ENCODE measurements at regions not wholly inside any gene's neighbourhood (a gene's known extent, or its start where the extent isn't known, plus 50 kb on each side); places are given as distances from the start of the nearest gene placed in this dataset.
A peak's percentile ranks its signal among the peaks of the same experiment; 100 is the strongest.

DNA sequence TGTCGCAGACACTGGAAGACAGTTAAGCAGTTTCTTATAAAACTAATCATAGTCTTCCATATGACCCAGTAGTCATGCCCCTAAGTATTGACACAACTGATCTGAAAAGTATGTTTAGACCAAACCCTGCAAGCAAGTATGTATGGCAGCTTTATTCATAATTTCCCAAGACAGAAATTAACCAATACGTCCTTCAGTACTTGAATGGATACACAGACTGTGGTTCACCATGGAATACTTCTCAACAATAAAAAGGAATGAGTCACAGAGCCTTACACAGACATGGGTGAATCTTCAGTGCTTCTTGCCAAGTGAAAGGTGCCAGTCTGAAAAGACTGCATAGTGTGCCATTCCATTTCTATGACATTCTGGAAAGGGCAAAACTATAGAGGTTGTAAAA, 50.2 kb upstream of the AKR1E2 start:
- no peak for DNase-seq (ENCODE audit: low read depth, low spot score)

DNA sequence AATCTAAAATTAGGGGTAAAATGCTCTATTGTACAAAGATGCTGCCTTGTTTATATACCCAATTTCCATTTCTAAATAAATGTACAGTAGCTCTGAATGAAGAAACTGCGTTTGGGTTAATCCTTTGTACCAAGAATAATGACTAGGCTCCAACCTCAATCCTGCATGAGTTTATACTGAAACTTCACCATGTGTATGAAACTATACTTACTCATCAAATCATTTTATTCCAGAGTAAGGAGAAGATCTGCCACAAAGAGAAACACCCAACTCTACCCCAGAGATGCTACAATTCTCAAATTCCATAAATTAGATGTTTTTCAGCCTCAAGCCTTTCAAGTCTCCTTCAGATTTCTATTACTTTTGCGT, 53.8 kb upstream of the AKR1E2 start:
- no peak for DNase-seq (ENCODE audit: low read depth, low spot score)

DNA sequence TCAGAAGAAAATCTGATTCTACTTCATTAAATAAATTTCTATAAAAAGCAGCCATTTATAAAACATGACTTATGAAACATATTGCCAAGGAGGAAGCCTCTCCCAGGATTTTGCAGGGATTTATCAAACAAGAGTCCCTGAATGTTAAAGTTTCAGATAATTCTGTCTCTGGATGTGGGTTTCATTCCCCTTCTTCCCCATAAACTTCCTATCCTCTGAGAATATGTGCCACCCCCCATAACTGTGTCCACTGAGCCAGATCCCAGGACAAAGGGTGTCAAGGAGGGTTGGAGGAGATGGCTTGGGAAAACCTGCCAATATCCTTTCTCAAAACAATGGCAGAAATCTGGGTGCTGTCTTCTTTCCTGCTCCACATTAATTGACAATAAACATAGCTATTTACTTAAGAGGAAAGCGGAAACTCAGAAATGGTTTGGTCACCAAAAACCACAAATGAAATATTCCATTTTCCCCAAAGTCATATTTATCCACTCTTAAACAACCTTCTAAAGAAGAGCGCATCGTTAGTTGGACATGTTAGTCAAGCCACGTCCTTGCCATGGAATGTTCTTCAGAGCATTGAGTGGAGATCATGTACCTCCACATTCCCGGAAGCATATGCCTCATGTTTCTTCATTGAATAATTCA, 54.3 kb upstream of the AKR1E2 start:
- no peak for DNase-seq (ENCODE audit: low read depth, low spot score)

DNA sequence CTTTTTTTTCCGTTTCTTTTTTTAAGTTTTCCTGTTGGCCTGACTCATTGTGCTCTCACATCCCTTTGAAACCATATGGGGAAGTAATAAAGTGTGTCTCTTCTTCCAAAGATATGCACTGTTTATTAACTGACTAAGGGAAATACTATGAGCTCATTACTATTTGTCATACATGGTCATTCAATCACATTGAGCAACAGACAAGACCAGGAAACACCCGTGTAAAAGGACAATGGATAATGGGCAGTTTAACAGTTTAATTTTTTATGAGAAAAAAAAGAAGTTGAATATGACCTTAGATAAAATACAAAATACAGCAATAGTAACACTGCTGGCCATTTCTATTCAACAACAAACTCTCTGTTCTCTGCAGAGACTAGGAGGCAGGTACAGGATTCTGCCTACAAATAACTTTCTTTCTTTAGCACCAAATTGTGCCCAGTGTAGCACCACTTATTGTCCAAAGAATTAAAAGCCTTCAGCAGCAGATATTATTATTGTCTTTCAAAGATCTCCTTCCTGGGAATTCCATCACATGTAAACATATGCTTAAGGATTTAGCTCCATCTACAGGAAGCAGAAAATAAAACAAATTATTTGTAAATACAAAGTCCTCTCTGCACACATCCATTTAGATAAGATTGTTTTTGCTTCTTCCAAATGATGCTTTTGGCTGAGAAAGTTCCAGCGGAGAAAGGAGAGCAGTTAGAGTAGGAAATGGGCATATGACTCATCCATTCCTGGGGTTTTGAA, 55.0 kb upstream of the AKR1E2 start:
- peak; percentile 96 for DNase-seq (ENCODE audit: low read depth, low spot score)

DNA sequence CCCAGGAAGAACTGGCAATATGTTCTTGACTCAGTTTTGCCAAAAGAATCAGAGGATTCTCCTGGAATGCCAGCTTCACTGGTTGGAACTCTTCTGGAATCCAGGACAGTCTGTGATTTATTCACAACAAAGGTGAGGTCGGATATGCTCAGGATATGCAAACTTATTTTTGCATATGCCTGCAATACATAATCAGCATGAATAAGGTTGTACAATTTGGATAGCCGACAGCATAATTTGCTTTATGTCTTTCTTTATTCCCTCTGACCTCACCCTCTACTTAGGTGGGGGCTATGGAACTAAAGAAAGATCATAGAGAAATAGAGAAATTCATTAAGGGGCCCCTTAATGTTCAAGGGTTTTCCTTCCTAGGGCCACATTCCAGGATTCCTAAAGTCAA, 57.6 kb upstream of the AKR1E2 start:
- DNase-seq (ENCODE audit: low read depth, low spot score), result no peak

DNA sequence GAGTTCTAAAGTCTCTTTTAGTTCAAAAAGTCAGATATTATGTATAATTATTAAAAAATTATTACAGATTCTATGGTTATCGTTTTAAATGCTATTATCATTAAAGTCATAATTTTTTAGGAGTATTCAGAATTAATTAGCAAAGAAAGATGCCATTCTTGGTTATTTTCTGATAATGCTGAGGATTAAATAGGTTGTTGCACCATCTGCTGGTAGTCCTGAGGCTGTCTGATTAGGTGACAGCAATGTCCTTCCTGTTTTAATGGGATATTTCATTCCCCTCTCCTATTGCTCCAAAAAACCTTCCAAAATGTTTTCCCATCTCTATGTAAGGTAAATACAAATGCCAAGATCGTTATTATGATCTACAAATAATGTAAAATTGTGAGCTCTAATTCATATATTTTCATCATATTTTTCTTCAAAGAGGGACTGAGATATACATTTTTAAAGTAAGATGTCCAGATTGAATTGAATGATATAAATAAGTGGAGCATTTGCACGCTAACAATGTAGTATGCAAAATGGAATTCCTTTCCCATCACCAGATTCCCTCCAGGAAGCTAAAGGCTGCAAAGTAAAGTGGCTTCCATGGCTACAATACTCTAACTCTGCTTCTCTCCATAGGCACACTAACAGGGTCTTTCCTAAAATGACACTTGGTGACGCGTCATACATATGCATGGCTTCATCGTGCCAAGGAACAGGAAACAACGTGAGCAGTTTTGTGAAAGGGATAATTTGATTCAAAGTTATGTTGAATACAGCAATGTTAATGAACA, 58.8 kb upstream of the AKR1E2 start:
- peak; percentile 24 for DNase-seq (ENCODE audit: low read depth, low spot score)

DNA sequence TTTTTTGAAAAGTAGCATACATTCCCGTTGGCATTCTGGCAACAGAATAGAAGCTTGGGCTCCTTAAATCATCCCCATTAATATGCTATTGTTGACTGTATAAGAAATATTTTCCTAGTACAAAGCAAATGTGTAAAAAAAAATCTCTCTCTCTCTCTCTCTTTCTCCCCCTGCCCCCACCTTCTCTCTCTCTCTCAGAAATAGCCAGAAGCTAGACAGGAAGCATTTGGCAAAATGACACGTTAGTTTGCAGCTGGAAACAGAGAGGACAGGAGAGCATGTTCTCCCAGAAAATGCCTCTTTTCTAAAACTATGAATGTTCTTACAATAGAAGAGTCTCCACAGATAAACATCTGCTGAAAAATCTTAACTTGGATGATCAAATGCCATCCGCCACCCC, 59.6 kb upstream of the AKR1E2 start:
- DNase-seq (ENCODE audit: low read depth, low spot score), result no peak

DNA sequence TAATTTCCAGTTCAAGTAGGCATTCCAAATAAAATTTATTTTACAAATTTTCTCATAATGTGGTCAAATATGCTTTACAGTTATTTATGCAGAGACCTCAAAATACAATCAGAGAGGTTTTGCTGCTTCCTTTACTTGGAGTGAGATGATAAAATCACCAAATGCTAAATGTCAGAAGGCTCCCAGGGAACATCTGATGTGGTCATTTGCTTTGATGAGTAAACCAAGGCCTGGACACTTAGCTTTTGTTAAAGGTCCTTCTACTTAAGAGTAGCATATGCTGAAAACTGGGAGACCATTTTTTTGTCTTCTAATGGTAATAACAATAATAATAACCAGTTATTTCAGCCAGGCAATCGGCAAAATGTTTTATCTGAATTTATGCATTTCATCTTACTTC, 60.6 kb upstream of the AKR1E2 start:
- DNase-seq (ENCODE audit: low read depth, low spot score), result no peak

DNA sequence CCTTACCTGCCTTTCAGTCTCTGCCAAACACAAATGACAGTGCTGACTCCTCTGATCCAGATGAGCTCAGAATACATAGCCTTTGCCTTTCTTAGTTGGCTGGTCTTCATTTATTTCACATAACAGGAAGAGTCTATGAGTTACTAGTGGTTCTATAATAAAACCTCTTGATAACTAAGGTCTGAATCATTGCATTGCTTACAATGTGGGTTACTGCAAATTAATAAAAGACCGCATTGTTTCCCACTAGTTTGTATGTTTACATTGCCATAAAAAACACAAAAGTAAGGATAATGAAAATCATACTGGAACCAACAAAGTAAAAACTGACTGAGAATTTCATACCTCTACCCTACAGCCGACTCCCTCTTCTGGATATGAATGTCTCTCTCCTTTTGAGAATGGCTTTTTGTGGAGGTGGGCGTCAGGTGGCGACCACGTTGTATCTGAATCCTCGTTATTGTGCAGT, 62.0 kb upstream of the AKR1E2 start:
- peak; percentile 20 for DNase-seq (ENCODE audit: low read depth, low spot score)

DNA sequence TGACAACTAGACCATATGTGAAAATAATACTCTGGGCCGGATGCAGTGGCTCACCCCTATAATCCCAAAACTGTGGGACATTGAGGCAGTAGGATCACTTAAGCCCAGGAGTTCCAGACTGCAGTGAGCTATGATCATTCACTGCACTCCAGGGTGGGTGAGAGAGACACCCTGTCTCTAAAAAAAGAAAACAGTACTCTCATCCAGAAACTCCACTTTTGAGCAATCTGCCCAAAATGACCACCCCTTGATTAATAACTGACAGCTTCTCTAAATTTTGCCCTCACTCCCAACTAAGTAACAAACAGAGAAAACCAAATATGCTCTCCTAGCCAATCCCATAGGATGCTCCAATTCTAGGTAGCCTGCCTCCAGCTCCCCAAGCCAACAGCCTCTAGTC, 62.5 kb upstream of the AKR1E2 start:
- DNase-seq (ENCODE audit: low read depth, low spot score), result no peak

DNA sequence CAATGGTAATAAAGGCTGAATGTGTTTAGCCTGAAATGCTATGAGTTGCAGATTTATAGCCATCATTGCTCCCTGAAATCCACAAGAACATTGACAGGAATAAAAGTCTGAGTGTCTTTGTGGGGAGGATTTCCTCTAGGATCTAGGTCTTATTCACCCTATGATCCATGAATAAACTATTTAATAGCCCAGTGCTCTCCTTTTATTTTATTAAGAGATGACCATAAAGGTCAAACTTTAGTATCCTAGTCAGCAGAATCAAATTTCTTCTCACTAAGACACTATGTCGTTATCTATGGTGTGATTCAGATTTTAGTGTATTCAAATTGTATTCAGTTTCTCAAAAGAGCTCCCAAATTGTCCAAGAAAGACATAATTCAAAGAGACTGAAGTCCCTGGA, 67.8 kb upstream of the AKR1E2 start:
- no peak for DNase-seq (ENCODE audit: low read depth, low spot score)

DNA sequence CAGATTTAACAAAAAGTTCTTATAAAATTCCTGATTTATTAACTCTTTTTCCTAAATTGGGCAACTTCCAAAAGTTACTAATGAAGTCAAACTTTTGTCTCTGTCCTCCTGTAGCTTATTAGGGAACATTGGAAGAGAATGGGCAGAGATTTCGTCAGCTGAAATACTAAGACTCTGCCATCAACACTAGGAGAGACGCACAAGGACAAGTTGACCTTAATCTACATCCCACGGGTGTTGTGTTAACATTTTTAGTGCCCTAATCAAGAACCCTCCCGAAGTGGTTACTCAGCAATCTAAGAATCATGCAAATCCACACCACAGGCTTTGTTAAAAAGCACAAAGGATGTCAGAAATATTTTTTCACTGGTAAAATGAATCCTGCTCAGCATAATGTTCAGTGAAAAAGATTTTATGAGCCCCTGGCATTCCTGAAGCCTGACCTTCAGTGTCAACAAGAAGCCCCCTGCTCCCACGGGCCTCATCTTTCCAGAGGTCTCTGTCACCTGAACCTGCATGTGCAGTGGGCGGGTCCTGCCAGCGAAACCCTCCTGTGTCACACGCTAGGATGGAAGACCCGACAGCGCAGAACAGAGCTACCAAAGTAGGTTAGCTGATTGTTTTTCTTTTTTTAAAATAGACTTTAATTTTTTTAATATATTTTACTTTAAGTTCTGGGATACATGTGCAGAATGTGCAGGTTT, 70.6 kb upstream of the AKR1E2 start:
- no peak for DNase-seq (ENCODE audit: low read depth, low spot score)

DNA sequence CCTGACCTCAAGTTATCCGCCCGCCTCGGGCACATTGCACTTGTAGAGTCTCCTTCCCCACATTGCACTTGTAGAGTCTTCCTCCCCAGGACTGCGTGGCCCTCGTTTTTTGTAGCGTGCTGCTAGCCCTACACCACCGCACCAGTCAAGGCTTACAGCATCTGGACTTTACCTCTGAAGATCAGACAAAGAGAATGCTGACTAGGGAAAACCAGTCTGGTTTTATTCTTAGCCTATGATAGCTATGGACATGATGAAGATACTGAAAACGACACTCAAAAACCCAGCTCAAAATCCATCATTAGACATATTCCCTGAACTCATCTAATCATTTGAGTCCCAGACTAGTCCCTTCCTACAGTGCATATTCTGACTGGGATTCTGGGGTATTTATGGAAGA, 71.9 kb upstream of the AKR1E2 start:
- no peak for DNase-seq (ENCODE audit: low read depth, low spot score)

DNA sequence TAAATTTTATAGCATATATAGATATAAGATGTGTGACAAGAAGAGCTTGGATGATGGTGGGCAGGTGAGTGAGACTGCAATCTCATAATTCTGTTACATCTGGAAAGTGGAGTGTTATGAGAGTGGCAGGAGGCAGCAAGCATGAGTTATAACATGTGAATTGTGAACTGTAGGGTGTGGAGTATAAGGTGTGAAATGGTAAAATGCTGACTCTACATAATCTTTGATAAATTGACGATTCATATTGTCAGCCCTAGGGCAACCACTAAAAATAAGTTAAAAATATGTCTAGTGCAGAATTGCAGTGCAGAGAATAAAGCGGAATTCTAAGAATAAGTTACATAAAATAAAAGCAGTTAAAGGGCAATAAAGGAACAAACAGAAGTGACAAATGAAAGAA, 74.8 kb upstream of the AKR1E2 start:
- DNase-seq (ENCODE audit: low read depth, low spot score), result no peak

DNA sequence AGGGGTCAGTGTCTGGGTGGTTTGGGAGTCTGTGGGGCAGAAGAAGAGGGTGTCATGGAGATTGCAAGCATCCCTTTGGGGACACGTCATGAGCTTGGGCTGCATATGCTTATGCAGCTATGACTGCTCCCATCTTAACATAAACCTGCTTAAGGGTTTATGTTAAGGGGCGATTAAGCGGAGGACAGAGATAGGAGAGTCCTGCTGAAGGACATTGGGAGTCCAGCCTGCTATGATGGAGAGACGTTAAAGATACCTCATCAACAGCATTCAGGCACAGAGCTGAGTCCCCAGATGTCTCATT, 76.8 kb upstream of the AKR1E2 start:
- no peak for DNase-seq (ENCODE audit: low read depth, low spot score)

DNA sequence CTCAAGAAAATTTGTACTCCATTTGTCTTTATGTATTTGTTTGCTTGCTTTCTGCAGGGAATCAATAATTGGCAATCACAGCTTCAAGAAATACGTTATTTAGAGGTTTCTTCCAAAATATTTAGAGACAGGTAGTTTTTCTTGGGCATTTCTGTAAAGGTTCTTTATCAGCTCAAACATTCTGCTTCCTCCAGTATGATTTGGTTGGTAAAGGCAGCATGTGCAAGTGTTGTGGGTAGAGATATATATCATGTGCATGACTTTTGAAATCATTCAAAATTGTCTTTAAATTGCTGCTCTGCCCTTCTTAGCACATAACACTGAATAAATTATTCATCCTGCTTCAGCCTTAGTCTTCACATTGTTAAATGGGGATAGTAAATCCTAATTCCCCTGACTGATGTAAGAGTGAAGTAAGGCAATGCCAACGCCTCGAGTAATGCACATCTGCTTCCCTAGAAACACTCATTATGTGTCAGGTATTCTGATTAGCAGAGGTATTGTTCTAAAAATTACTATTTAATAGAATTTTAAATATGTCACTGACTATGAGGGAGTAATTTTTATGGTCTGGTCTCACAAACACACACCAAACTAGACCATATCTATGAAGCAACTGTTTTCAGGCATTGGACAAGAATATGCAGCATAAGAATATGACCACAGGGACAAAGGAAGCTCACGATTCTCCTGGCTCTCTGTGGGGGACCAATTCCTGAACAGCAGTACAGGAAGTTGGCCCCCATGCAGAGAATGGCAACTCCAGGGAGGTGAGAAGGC, 77.3 kb upstream of the AKR1E2 start:
- DNase-seq (ENCODE audit: low read depth, low spot score), result no peak

DNA sequence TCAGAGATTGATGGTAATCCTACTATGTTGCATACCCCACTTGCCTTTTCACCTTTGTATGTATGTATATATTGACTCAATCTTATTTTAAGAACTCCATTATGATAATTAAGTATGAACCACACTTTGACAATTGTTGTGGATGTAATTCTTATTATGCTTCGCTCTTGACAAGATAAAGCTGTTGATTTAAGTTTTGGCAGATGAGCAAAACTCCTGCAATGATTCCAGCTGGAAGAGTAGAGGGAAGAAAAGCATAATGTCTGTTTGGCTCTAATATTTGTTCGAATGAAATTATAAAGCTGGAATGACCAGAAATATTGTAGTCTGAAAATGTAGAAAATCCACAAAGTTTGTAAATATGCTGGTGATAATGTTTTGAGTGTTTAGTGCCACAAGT, 83.8 kb upstream of the AKR1E2 start:
- no peak for DNase-seq (ENCODE audit: low read depth, low spot score)

DNA sequence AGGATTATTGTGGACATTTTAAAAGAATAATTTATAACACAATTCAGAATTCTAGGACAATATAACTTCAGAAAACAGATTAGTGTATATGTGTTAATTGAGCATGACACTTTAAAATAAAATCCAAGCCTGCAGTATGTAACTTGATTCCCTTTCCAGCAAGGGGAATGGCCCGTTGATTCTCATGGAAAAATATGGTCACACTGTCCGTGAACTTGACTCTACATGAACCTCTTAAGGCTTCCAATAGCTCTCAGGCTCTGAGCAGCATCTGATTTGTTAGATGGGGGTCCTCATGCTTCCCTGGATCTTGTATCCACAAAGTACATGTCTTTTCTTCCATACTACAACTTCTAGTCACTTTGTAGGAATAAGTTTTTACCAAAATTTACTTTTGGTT, 85.5 kb upstream of the AKR1E2 start:
- no peak for DNase-seq (ENCODE audit: low read depth, low spot score)

DNA sequence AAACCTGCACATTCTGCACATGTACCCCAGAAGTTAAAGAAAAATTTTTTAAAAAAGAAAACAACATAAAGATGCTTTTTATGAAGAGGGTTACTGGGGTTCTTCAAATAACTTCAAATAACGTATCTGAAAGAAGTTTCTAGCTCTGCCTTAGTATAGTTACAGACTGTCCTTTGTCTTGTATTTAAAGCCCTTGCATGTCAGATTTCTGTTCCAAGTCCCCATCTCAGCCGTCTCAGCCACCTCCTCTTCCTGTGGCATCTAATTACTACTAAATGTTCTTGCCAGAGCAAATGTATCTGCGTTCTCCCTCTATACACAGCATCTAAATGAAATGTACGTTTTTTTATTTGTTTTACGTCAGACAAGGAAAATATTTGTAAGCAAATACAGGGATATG, 89.4 kb upstream of the AKR1E2 start:
- DNase-seq (ENCODE audit: low read depth, low spot score), result no peak

DNA sequence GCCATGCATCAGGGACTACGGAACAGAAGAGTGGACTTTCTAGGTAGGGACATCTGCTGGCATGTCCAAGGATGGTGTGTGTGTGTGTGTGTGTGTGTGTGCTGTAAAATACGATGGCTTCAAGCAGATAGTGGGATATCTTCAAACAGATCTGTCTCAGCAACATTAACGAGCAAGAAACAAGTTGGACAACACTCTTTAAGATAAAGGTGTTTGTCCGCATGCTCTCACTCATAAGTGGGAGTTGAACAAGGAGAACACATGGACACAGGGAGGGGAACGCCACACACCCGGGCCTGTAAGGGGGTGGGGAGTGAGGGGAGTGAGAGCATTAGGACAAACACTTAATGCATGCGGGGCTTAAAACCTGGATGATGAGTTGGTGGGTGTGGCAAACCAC, 89.8 kb upstream of the AKR1E2 start:
- no peak for DNase-seq (ENCODE audit: low read depth, low spot score)

DNA sequence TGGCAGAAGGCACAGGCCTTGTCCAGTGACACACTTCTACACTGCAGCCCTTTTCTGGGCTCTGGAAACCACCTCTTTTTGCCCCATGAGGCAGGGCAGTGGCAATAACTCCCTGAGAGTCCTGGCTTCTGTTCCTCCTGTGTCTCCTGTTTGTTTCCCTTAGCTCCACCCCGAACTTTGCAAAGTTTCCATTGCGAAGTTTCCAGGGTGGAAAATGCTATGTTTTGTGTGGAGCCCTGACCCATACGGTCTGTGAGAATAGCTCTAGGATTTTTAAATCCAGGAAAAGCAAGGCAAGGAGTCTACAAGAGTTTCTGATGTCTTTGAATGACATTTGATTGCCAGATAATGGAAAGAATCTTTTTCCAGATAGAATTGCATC, 92.2 kb upstream of the AKR1E2 start:
- no peak for DNase-seq (ENCODE audit: low read depth, low spot score)

All from pulmonary artery endothelial cell (primary cell).